Adrenal gland (tissue), 5 donors: ENCODE measurements at regions not wholly inside any gene's neighbourhood (a gene's known extent, or its start where the extent isn't known, plus 50 kb on each side); places are given as distances from the start of the nearest gene placed in this dataset.

Source experiments
- CTCF ChIP-seq, 6 experiments: fragments of 450-650 bp in 4 of 6; fragments of 200-600 bp in 2 of 6; sonication (generic) in 1 of 6; IDR thresholded peaks; 1 replicate in 5 of 6; 2 replicates in 1 of 6; pipeline versions ENCODE4 v1.5.1 to v1.8.0; 2016 to 2021; ENCODE audit warnings: antibody characterized with exemption in 6 of 6, mild to moderate bottlenecking in 2 of 6, moderate library complexity in 1 of 6
- POLR2A ChIP-seq, 2 donors: fragments of 450-650 bp; IDR thresholded peaks; one replicate each; pipeline ENCODE4 v1.6.1; 2017; ENCODE audit warnings: antibody characterized with exemption in 2 of 2, mild to moderate bottlenecking in 2 of 2, moderate library complexity in 1 of 2
- donor health status: DM: no; HTN: no; CAD: no.

GRCh38 chr2:239597216-239597615 lies 196.4 kb upstream of the HDAC4 start:
- TF ChIP-seq POLR2A (IDR thresholded peaks at IDR 0.05) (no peak), CTCF (IDR thresholded peaks at IDR 0.05) (no peak)
